ENCODE measurements at regions not wholly inside any gene's neighbourhood (a gene's known extent, or its start where the extent isn't known, plus 50 kb on each side); places are given as distances from the start of the nearest gene placed in this dataset.

GRCh38 chr3:29067007-29067406 is 213.9 kb upstream of the RBMS3 start:
- DNase-seq = no peak

- DNase-seq = no peak
These were observed 209.8 kb upstream of the RBMS3 start for GRCh38 chr3:29070959-29071634.

- DNase-seq = no peak
These were observed 208.3 kb upstream of the RBMS3 start for GRCh38 chr3:29072611-29073010.

- no peak for DNase-seq
These were observed 203.5 kb upstream of the RBMS3 start for GRCh38 chr3:29077356-29077755.

- DNase-seq = no peak
These were observed 201.5 kb upstream of the RBMS3 start for GRCh38 chr3:29079358-29079757.

- DNase-seq = no peak
These were observed 199.9 kb upstream of the RBMS3 start for GRCh38 chr3:29080967-29081366.

GRCh38 chr3:29083081-29083480 is 197.8 kb upstream of the RBMS3 start:
- DNase-seq = no peak

- DNase-seq = no peak
These were observed 197.2 kb upstream of the RBMS3 start for GRCh38 chr3:29083676-29084075.

- DNase-seq = no peak
These were observed 192.3 kb upstream of the RBMS3 start for GRCh38 chr3:29088579-29088978.

GRCh38 chr3:29090912-29091597 is 189.8 kb upstream of the RBMS3 start:
- DNase-seq = no peak

- DNase-seq = no peak
These were observed 189.2 kb upstream of the RBMS3 start for GRCh38 chr3:29091599-29092189.

GRCh38 chr3:29092348-29092747 is 188.5 kb upstream of the RBMS3 start:
- DNase-seq = no peak

- no peak for DNase-seq
These were observed 181.6 kb upstream of the RBMS3 start for GRCh38 chr3:29099296-29099695.

GRCh38 chr3:29099775-29100174 is 181.1 kb upstream of the RBMS3 start:
- no peak for DNase-seq

- DNase-seq = no peak
These were observed 180.6 kb upstream of the RBMS3 start for GRCh38 chr3:29100292-29100691.

GRCh38 chr3:29128001-29128400 is 152.9 kb upstream of the RBMS3 start:
- DNase-seq = no peak

GRCh38 chr3:29137601-29138000 is 143.3 kb upstream of the RBMS3 start:
- DNase-seq = no peak

- no peak for DNase-seq
These were observed 142.7 kb upstream of the RBMS3 start for GRCh38 chr3:29138171-29138570.

- DNase-seq = no peak
These were observed 140.2 kb upstream of the RBMS3 start for GRCh38 chr3:29140666-29141065.

- DNase-seq = no peak
These were observed 139.5 kb upstream of the RBMS3 start for GRCh38 chr3:29141197-29141917.

GRCh38 chr3:29141918-29142275 is 139.0 kb upstream of the RBMS3 start:
- no peak for DNase-seq

GRCh38 chr3:29143151-29143550 is 137.7 kb upstream of the RBMS3 start:
- no peak for DNase-seq

GRCh38 chr3:29144361-29144760 is 136.5 kb upstream of the RBMS3 start:
- peak; percentile 37 to 48 for DNase-seq

GRCh38 chr3:29144807-29145206 is 136.1 kb upstream of the RBMS3 start:
- DNase-seq = no peak

Measured in Kasumi-1 (cell line).